GM12801 (cell line): ENCODE measurements at regions not wholly inside any gene's neighbourhood (a gene's known extent, or its start where the extent isn't known, plus 50 kb on each side); places are given as distances from the start of the nearest gene placed in this dataset.

Source experiments
- TF ChIP-seq, protein P1 (sequence below): IDR thresholded peaks from one replicate; pipeline ENCODE4 v1.5.1; 2011; ENCODE audit warnings: control low read depth; ENCODE audit not compliant: insufficient read length; ENCODE audit errors: extremely low read depth

- TF ChIP-seq, protein P1, sequence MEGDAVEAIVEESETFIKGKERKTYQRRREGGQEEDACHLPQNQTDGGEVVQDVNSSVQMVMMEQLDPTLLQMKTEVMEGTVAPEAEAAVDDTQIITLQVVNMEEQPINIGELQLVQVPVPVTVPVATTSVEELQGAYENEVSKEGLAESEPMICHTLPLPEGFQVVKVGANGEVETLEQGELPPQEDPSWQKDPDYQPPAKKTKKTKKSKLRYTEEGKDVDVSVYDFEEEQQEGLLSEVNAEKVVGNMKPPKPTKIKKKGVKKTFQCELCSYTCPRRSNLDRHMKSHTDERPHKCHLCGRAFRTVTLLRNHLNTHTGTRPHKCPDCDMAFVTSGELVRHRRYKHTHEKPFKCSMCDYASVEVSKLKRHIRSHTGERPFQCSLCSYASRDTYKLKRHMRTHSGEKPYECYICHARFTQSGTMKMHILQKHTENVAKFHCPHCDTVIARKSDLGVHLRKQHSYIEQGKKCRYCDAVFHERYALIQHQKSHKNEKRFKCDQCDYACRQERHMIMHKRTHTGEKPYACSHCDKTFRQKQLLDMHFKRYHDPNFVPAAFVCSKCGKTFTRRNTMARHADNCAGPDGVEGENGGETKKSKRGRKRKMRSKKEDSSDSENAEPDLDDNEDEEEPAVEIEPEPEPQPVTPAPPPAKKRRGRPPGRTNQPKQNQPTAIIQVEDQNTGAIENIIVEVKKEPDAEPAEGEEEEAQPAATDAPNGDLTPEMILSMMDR, result no peak
Observed at GRCh38 chr7:25842201-25842733, 309.7 kb upstream of the NFE2L3 start.

DNA sequence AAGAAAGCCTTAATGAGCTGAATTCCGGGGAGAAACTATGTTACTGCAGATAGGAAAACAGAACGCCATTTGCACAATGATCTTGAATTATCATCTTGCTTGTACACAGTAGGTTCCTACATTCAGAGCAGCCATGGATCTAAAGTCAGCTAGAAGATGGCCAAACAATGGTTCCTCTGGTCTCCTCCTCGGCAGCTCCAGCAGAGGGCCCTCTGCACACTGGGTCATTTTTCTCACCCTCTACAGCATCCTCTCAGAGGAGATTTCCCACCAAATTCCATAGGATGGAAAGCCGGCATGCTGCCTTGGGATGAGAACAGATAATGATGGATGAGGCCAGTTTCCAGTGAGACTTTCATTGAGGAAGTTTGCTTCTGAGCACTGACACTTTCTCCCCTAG lies 308.5 kb upstream of the NFE2L3 start:
- TF ChIP-seq, protein P1, result no peak

- TF ChIP-seq, protein P1, result no peak
Observed at GRCh38 chr7:25844102-25844870, 307.7 kb upstream of the NFE2L3 start.

- TF ChIP-seq, protein P1, result no peak
Observed at GRCh38 chr7:25845464-25845863, 306.5 kb upstream of the NFE2L3 start.

DNA sequence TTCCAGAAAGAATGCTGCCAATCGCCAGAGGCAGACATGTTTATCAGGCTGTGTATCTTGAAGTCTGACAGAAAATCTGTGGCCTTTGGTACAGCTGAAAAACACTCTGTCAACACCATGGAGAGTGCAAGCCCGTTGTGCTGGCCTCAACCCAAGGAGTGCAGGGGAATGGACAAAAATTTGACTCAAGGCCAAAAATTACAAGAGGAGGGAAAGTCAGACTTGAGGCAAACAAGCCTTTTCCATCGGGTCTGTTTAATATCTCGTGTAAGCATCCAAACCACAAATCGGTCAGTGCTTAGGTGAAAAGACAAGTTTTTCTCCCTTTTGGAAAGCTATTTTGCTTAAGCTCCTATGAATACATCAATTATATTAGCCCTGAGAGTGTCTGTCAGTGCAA lies 305.3 kb upstream of the NFE2L3 start:
- TF ChIP-seq, protein P1, result no peak

GRCh38 chr7:25847336-25848070 lies 304.5 kb upstream of the NFE2L3 start:
- TF ChIP-seq, protein P1, result no peak

DNA sequence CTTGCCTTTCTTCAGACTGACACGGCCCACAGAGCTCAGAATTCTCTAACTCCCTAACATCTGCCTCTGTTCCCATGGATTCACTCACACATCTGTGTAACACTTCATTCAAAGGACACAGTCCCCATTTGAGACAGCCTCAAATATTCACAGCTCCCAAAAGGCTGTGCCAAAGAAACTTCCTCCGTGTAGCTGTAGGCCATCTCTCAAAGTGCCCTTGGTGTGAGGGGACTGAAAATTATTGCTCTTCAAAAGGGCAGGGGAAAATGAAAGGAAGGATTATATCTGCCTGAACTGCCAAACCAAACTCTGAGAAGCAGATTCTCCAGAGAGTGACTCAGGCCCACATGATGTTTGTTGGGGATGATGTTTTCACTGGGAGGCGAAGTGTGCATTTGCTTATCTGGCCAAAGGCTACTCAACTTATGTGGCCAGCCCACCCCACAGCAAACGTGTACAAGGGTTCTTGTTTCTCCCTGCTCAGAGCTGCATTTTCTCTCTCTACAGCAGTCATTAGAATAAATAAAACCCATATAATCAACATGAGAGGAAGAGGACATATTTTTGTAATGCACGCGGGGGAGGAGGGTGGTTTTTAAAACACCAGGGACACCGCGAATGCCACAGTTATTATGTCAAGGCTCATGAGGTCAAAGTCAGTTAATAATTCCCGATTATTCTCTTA lies 302.4 kb upstream of the NFE2L3 start:
- TF ChIP-seq, protein P1, result no peak
